Posterior cingulate gyrus (tissue), 11 donors: ENCODE measurements at regions not wholly inside any gene's neighbourhood (a gene's known extent, or its start where the extent isn't known, plus 50 kb on each side); places are given as distances from the start of the nearest gene placed in this dataset.
"Not testable (repeated sequence)": the region's sequence is repeated elsewhere in the genome, so short reads cannot be mapped to it uniquely, and the experiment has no call there.

Experiments used
- DNase-seq, 10 donors: peaks; one replicate each; pipeline versions ENCODE4 v3.0.0 to v3.0.0-alpha.2; 2020 to 2021; ENCODE audit warnings: mixed read lengths in 3 of 10
- intact Hi-C: fragments of 100-400 bp; cut with DNase I; formaldehyde crosslinking; loops from one replicate; pipeline ENCODE4 v1.15.1; 2023

GRCh38 chr10:62583876-62584615 is 209.9 kb downstream of the ZNF365 start:
- intact Hi-C loops, result no loop called here

GRCh38 chr10:62584731-62585130 is 210.6 kb downstream of the ZNF365 start:
- intact Hi-C loops, result no loop called here

More at GRCh38 chr10:62583876-62584615, 209.9 kb downstream of the ZNF365 start:
- DNase-seq, result no peak

GRCh38 chr10:62585211-62585775 is 211.1 kb downstream of the ZNF365 start:
- intact Hi-C loops, result no loop called here
- DNase-seq, result no peak

More at GRCh38 chr10:62584731-62585130, 210.6 kb downstream of the ZNF365 start:
- no peak for DNase-seq

GRCh38 chr10:62587011-62587410 is 212.8 kb downstream of the ZNF365 start:
- intact Hi-C loops, result no loop called here
- no peak for DNase-seq

- DNase-seq, result no peak
- intact Hi-C loops, result no loop called here
Observed at GRCh38 chr10:62588116-62588515, 213.9 kb downstream of the ZNF365 start.

- intact Hi-C loops, result loop anchor here (5.0 kb wide), 2 partner anchors 493 to 568 kb away; no protein-coding TSS in a partner anchor
- no peak for DNase-seq
Observed at GRCh38 chr10:62589689-62590088, 214.8 kb upstream of the ADO start.

GRCh38 chr10:62590306-62590705 is 214.2 kb upstream of the ADO start:
- no peak for DNase-seq
- intact Hi-C loops, result loop anchor here (5.0 kb wide), 2 partner anchors 492 to 567 kb away; no protein-coding TSS in a partner anchor

GRCh38 chr10:62594093-62594520 is 210.4 kb upstream of the ADO start:
- peak in 8 of 10 donors; percentile 53 to 94 (median 62) for DNase-seq
- intact Hi-C loops, result loop anchor here (5.0 kb wide), 2 partner anchors 488 to 563 kb away; no protein-coding TSS in a partner anchor

GRCh38 chr10:62597226-62597625 is 207.3 kb upstream of the ADO start:
- DNase-seq, result no peak
- intact Hi-C loops, result loop anchor here (5.0 kb wide), 1 partner anchor 220 kb away; the partner anchor contains the start of gene EGR2

- intact Hi-C loops, result loop anchor here (5.0 kb wide), 1 partner anchor 218 kb away; the partner anchor contains the start of gene EGR2
Observed at GRCh38 chr10:62599161-62599560, 205.4 kb upstream of the ADO start.

GRCh38 chr10:62606551-62606950 is 198.0 kb upstream of the ADO start:
- DNase-seq, intact Hi-C loops: not testable (repeated sequence)

More at GRCh38 chr10:62599161-62599560, 205.4 kb upstream of the ADO start:
- no peak for DNase-seq

GRCh38 chr10:62608189-62608875 is 196.2 kb upstream of the ADO start:
- peak in 1 of 10 donors; percentile 40 for DNase-seq

GRCh38 chr10:62610649-62611229 is 193.8 kb upstream of the ADO start:
- intact Hi-C loops, result loop anchor here (2.0 kb wide), 1 partner anchor 208 kb away; no protein-coding TSS in a partner anchor
- DNase-seq, result peak in 9 of 10 donors; percentile 27 to 90 (median 44)

More at GRCh38 chr10:62608189-62608875, 196.2 kb upstream of the ADO start:
- intact Hi-C loops, result not testable (repeated sequence)

GRCh38 chr10:62613424-62613823 is 191.1 kb upstream of the ADO start:
- intact Hi-C loops, result no loop called here
- no peak for DNase-seq

GRCh38 chr10:62613859-62614258 is 190.7 kb upstream of the ADO start:
- DNase-seq, result no peak
- intact Hi-C loops, result no loop called here

- intact Hi-C loops, result no loop called here
- DNase-seq, result peak in 3 of 10 donors; percentile 18 to 81 (median 33)
Observed at GRCh38 chr10:62614389-62615157, 189.9 kb upstream of the ADO start.

- DNase-seq, result no peak
- intact Hi-C loops, result no loop called here
Observed at GRCh38 chr10:62616885-62617590, 187.5 kb upstream of the ADO start.

GRCh38 chr10:62617652-62618051 is 186.9 kb upstream of the ADO start:
- DNase-seq, result no peak
- intact Hi-C loops, result no loop called here

- intact Hi-C loops, result no loop called here
Observed at GRCh38 chr10:62618054-62618453, 186.5 kb upstream of the ADO start.

More at GRCh38 chr10:62618054-62618453, 186.5 kb upstream of the ADO start:
- no peak for DNase-seq
